Stomach (tissue), 4 donors: ENCODE measurements at regions not wholly inside any gene's neighbourhood (a gene's known extent, or its start where the extent isn't known, plus 50 kb on each side); places are given as distances from the start of the nearest gene placed in this dataset.

ENCODE experiments used
- CTCF ChIP-seq, 7 experiments: fragments of 450-650 bp in 4 of 7; fragments of 200-600 bp in 3 of 7; sonication (generic) in 3 of 7; IDR thresholded peaks; one replicate each; pipeline ENCODE4 v1.5.1; 2016 to 2019; ENCODE audit warnings: antibody characterized with exemption in 7 of 7, control low read depth in 2 of 7, mild to moderate bottlenecking in 1 of 7
- POLR2A ChIP-seq, 4 donors: fragments of 450-650 bp; IDR thresholded peaks; one replicate each; pipeline ENCODE4 v1.6.1; 2016; ENCODE audit warnings: antibody characterized with exemption in 4 of 4, control low read depth in 2 of 4, mild to moderate bottlenecking in 1 of 4, moderate library complexity in 1 of 4

GRCh38 chr17:33806631-33807030, 448.5 kb upstream of the CCL2 start:
- no peak for TF ChIP-seq POLR2A (IDR thresholded peaks at IDR 0.05)
- TF ChIP-seq CTCF (IDR thresholded peaks at IDR 0.05): no peak
